Pancreas (tissue), 10 donors: ENCODE measurements at regions not wholly inside any gene's neighbourhood (a gene's known extent, or its start where the extent isn't known, plus 50 kb on each side); places are given as distances from the start of the nearest gene placed in this dataset.
"Not testable (repeated sequence)": the region's sequence is repeated elsewhere in the genome, so short reads cannot be mapped to it uniquely, and the experiment has no call there.

Experiments used
- ATAC-seq, 4 donors: fragments of 200-7000 bp; cut with Tn5 transposase; one replicate each; pipeline versions ENCODE4 v1.8.0 to v1.9.1; 2020; ENCODE audit warnings: mild to moderate bottlenecking in 4 of 4, moderate library complexity in 4 of 4
- DNase-seq, 6 donors: peaks; one replicate each; pipeline ENCODE4 v3.0.0-alpha.2; 2020
- FAIRE-seq: peaks from 2 replicates; lab custom pipeline; 2012; peaks lifted over from hg19 to GRCh38; lab: Jason Lieb, UNC
- H3K27ac ChIP-seq, 4 donors: fragments of 200-600 bp; sonication (generic); 1 replicate in 3 of 4; 2 replicates in 1 of 4; pipeline versions ENCODE4 v1.5.0 to v1.8.0; 2020
- H3K27me3 ChIP-seq, 4 donors: fragments of 200-600 bp; one replicate each; pipeline ENCODE4 v1.8.0; 2021
- H3K36me3 ChIP-seq, 3 donors: fragments of 200-600 bp; sonication (generic) in 1 of 3; one replicate each; pipeline versions ENCODE4 v1.5.0 to v1.8.0; 2020 to 2021
- H3K4me1 ChIP-seq, 3 donors: fragments of 200-600 bp; one replicate each; pipeline ENCODE4 v1.8.0; 2021
- H3K4me3 ChIP-seq, 4 donors: fragments of 200-600 bp; sonication (generic) in 2 of 4; one replicate each; pipeline versions ENCODE4 v1.5.0 to v1.8.0; 2020 to 2021
- H3K9me3 ChIP-seq, 4 donors: fragments of 200-600 bp; one replicate each; pipeline ENCODE4 v1.8.0; 2021
- WGBS, 2 donors: extraction: QIAGEN DNeasy Blood & Tissue Kit; methylation state at CpG; one replicate each; pipeline ENCODE4 v1.1.7; 2013; 5-methylcytosine and 5-hydroxymethylcytosine counted together
- intact Hi-C, 3 donors: fragments of 100-400 bp; cut with DNase I; formaldehyde crosslinking; loops; one replicate each; pipeline versions ENCODE4 v1.11.1 to v1.14.2; 2022
- TF ChIP-seq, protein P1 (sequence below), 4 donors: fragments of 200-600 bp; sonication (generic) in 3 of 4; IDR thresholded peaks; one replicate each; pipeline versions ENCODE4 v1.5.0 to v1.8.0; 2021; ENCODE audit warnings: antibody characterized with exemption in 4 of 4
- donor health status: healthy with polysubstance abuse.
- donor health status: DM: no; HTN: no; CAD: no; lungs with moderate emphysema.
- donor health status: DM: no; HTN: no; CAD: no.
- donor health status: control.
- donor health status: control.
- donor health status: Bipolar disorder and iron deficiency.
- donor health status: DM: yes; HTN: yes; CAD: no.
- donor health status: DM: no; HTN: no; CAD: no.
- donor health status: DM: no; HTN: no; CAD: no.
- donor health status: DM: yes; HTN: yes; CAD: no.

DNA sequence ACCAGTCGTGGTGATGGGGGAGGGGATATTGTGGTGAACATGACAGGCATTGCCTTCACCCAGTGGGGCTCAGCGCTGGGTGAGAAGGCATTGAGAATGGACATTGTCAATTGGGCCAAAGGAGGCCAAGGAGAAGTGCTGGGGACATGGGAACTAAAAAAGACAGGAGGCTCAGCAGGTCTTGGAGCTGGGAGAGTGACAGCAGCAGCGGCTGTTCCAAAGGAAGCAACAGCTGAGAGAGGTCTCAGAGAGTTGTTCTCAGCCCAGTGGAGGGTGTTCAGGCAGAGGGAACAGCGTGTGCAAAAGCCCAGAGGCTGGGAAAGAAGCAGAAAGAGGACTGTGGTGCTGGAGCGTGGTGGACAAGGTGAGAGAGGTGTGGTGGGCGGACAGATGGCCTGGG, 56.6 kb upstream of the ASNS start:
- H3K36me3 ChIP-seq, H3K4me3 ChIP-seq, H3K9me3 ChIP-seq, DNase-seq, ATAC-seq, intact Hi-C loops, H3K4me1 ChIP-seq, FAIRE-seq, H3K27ac ChIP-seq, H3K27me3 ChIP-seq: not testable (repeated sequence)
- 84 to 90% methylated on average over 6 of the region's 6 CpGs for WGBS, 2 donors

DNA sequence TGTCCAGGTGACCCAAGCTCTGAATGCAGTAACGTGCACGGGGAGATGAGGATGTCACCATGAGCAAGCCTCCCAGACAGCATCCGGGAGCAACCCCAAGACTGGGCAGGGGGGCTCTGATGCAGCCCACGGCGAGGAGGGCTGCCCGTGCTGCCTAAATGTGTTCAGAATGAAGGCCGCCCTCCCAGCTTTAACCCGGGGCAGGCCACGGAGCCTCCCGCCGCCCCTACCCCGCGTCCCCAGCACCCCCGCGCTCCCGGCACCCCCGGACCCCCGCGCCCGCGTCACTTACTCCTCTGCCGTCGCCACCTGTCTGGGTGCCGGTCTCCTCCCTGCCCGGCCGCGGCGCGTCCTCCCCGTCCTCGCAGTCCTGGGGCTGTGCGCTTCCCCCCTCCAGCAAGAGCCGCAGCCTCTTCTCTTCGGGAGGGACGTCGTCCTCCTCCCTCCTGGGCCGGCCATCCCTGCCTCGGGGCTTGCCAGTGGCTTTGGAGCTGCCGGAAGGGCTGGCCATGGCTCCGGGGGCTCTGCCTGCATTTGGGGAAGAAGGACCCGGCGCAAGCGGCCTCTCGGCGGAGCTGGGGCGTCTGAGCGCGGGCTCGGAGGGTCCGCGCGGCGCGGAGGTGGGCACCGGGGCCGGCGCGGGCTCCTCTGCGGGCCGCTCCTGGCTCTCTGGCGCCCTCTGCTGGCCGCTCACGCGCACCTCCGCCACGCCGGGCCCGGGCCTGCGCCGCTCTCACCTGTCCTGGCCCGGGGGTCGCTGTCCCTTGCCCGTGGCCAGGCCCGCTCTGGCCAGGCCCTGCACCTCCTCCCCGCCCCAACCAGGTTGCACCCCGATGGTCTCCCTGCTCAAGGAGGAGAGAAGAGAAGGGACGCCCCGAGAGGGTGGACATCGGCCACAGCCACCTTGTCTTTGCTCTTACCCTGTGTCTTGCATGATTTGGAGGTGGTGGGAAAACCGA, 55.9 kb upstream of the ASNS start:
- peak; percentile 24 to 94 (median 68) for DNase-seq
- peak in 2 of 4 donors; percentile 53 to 72 for ATAC-seq
- TF ChIP-seq, protein P1, sequence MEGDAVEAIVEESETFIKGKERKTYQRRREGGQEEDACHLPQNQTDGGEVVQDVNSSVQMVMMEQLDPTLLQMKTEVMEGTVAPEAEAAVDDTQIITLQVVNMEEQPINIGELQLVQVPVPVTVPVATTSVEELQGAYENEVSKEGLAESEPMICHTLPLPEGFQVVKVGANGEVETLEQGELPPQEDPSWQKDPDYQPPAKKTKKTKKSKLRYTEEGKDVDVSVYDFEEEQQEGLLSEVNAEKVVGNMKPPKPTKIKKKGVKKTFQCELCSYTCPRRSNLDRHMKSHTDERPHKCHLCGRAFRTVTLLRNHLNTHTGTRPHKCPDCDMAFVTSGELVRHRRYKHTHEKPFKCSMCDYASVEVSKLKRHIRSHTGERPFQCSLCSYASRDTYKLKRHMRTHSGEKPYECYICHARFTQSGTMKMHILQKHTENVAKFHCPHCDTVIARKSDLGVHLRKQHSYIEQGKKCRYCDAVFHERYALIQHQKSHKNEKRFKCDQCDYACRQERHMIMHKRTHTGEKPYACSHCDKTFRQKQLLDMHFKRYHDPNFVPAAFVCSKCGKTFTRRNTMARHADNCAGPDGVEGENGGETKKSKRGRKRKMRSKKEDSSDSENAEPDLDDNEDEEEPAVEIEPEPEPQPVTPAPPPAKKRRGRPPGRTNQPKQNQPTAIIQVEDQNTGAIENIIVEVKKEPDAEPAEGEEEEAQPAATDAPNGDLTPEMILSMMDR (IDR thresholded peaks at IDR 0.05) = peak; percentile 78 to 87 (median 84)
- H3K36me3 ChIP-seq, intact Hi-C loops, H3K27me3 ChIP-seq, H3K4me1 ChIP-seq, H3K27ac ChIP-seq, H3K9me3 ChIP-seq, FAIRE-seq: not testable (repeated sequence)
- peak overlapping the region in 3 of 4 donors; percentile 24 to 56 (median 41) for H3K4me3 ChIP-seq
- 4% methylated on average over 37 to 80 of the region's 80 CpGs for WGBS, 2 donors
